ENCODE measurements at regions not wholly inside any gene's neighbourhood (a gene's known extent, or its start where the extent isn't known, plus 50 kb on each side); places are given as distances from the start of the nearest gene placed in this dataset.

- TF ChIP-seq EP300 (IDR thresholded peaks at IDR 0.05; ENCODE audit: borderline replicate concordance), result no peak
- TF ChIP-seq REST (IDR thresholded peaks at IDR 0.05; ENCODE audit: low read depth), result no peak
- no peak for TF ChIP-seq TAF1 (IDR thresholded peaks at IDR 0.05; ENCODE audit: low read depth)
- TF ChIP-seq NFIC (IDR thresholded peaks at IDR 0.05), result no peak
- TF ChIP-seq USF1 (IDR thresholded peaks at IDR 0.05), result no peak
- no peak for TF ChIP-seq YY1 (IDR thresholded peaks at IDR 0.05; ENCODE audit: low read depth)
Measured at GRCh38 chr2:150601280-150602038, 114.0 kb upstream of the RND3 start.
